ENCODE measurements at regions not wholly inside any gene's neighbourhood (a gene's known extent, or its start where the extent isn't known, plus 50 kb on each side); places are given as distances from the start of the nearest gene placed in this dataset.
"Not testable (repeated sequence)": the region's sequence is repeated elsewhere in the genome, so short reads cannot be mapped to it uniquely, and the experiment has no call there.

DNA sequence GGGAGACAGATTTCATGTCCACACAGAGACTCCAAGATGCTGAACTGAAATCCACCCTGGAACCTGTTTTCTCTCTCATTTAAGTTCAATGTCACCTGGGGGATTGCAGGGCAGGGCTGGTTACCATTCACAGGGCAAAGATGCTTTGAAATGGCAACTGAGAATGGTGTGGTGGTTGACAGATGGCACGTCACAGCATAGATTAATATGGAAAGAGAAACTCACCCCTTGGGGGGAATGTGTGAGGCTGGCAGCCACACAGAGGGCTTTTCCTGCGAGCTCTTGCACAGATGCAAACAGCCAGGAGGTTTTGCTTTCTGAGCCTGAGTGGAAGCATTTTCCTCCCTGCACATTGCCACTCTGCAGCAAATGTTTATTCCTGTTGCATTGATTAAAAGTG is 167.3 kb upstream of the OSBPL11 start:
- H3K9me3 Mint-ChIP-seq; H3K36me3 Mint-ChIP-seq (ENCODE audit: low read depth); CTCF ChIA-PET; H3K27me3 ChIP-seq (ENCODE audit: control insufficient read depth in 1 of 2, insufficient read depth in 2 of 2, low read length in 2 of 2); H3K36me3 ChIP-seq (ENCODE audit: insufficient read depth, low read length); H3K4me3 Mint-ChIP-seq; H3K4me3 ChIP-seq (ENCODE audit: low read length); H3K9me3 ChIP-seq (ENCODE audit: control insufficient read depth in 1 of 2, insufficient read depth in 1 of 2, low read length in 2 of 2); H3K27ac ChIP-seq (ENCODE audit: low read depth in 1 of 2, low read length in 2 of 2); H3K27ac Mint-ChIP-seq; POLR2A ChIA-PET; ATAC-seq (ENCODE audit: poor library complexity); H3K4me1 ChIP-seq (ENCODE audit: insufficient read depth, low read length); H3K4me1 Mint-ChIP-seq (ENCODE audit: low read depth): not testable (repeated sequence)
- intact Hi-C loops (cut with DNase I, micrococcal nuclease) = loop anchor here in 1 of 2 experiments (5.0 kb wide), 1 partner anchor 155 kb away; no protein-coding TSS in a partner anchor
- H3K27me3 Mint-ChIP-seq = peaks cover 31% of the 10 kb centered on the region
- peak in 1 of 14 experiments; percentile 17 for DNase-seq

- H3K27ac Mint-ChIP-seq; H3K27me3 ChIP-seq (ENCODE audit: control insufficient read depth in 1 of 2, insufficient read depth in 2 of 2, low read length in 2 of 2); H3K27ac ChIP-seq (ENCODE audit: low read depth in 1 of 2, low read length in 2 of 2); intact Hi-C loops (cut with DNase I, micrococcal nuclease); H3K4me1 ChIP-seq (ENCODE audit: insufficient read depth, low read length); ATAC-seq (ENCODE audit: poor library complexity); H3K36me3 Mint-ChIP-seq (ENCODE audit: low read depth); H3K36me3 ChIP-seq (ENCODE audit: insufficient read depth, low read length); H3K9me3 Mint-ChIP-seq; H3K4me1 Mint-ChIP-seq (ENCODE audit: low read depth); POLR2A ChIA-PET; H3K9me3 ChIP-seq (ENCODE audit: control insufficient read depth in 1 of 2, insufficient read depth in 1 of 2, low read length in 2 of 2): not testable (repeated sequence)
- peak; percentile 20 to 80 (median 60) for DNase-seq
- Mint-ChIP-seq H3K4me3 (peak overlapping the region; percentile 58), H3K27me3 (peaks cover 31% of the 10 kb centered on the region)
- peak; percentile 65 for TF ChIP-seq CTCF (IDR thresholded peaks at IDR 0.05)
- CTCF ChIA-PET = interaction anchor here (0.7 to 1.0 kb wide), 2 partner anchors 151 to 163 kb away, joined by 3 to 4 read pairs; no protein-coding TSS in a partner anchor
- peak overlapping the region; percentile 57 for H3K4me3 ChIP-seq (ENCODE audit: low read length)
Observed at GRCh38 chr3:125766285-125766826, 171.1 kb upstream of the OSBPL11 start.

- Mint-ChIP-seq H3K4me3 (peak overlapping the region; percentile 78), H3K27me3 (peaks cover 27% of the 10 kb centered on the region)
- H3K27ac Mint-ChIP-seq; H3K4me1 Mint-ChIP-seq (ENCODE audit: low read depth); H3K36me3 Mint-ChIP-seq (ENCODE audit: low read depth); H3K36me3 ChIP-seq (ENCODE audit: insufficient read depth, low read length); POLR2A ChIA-PET; ATAC-seq (ENCODE audit: poor library complexity); intact Hi-C loops (cut with DNase I, micrococcal nuclease); H3K27ac ChIP-seq (ENCODE audit: low read depth in 1 of 2, low read length in 2 of 2); H3K9me3 Mint-ChIP-seq; H3K4me1 ChIP-seq (ENCODE audit: insufficient read depth, low read length); H3K27me3 ChIP-seq (ENCODE audit: control insufficient read depth in 1 of 2, insufficient read depth in 2 of 2, low read length in 2 of 2); H3K9me3 ChIP-seq (ENCODE audit: control insufficient read depth in 1 of 2, insufficient read depth in 1 of 2, low read length in 2 of 2): not testable (repeated sequence)
- DNase-seq = peak in 10 of 14 experiments; percentile 1 to 49 (median 10)
- H3K4me3 ChIP-seq (ENCODE audit: low read length) = peak overlapping the region; percentile 57
- CTCF ChIA-PET = interaction anchor here (0.7 to 1.0 kb wide), 2 partner anchors 150 to 162 kb away, joined by 3 to 4 read pairs; no protein-coding TSS in a partner anchor
Observed at GRCh38 chr3:125766931-125767330, 171.6 kb upstream of the OSBPL11 start.

DNA sequence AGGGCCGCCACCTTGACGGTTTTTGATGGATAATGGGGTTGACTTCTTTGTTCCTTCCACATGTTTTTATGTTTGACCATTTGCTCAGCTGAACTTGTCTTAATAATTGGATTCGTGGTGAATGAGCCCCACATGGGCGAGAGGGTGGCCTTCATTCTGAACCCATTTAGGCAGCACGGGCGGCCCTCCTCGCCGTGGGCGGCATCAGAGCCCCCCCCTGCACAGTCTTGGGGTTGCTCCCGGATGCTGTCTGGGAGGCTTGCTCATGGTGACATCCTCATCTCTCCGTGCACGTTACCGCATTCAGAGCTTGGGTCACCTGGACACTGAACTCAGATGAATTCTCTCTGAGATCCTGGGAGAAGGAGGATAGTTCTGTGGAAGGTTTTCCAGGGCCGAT is 172.3 kb upstream of the OSBPL11 start:
- Mint-ChIP-seq H3K4me3 (peak overlapping the region; percentile 78), H3K27me3 (peaks cover 20% of the 10 kb centered on the region), H3K4me1 (ENCODE audit: low read depth) (no peaks in the 10 kb centered on the region), H3K36me3 (ENCODE audit: low read depth) (no peaks in the 10 kb centered on the region), H3K9me3 (no peaks in the 10 kb centered on the region), H3K27ac (no peak overlapping the region)
- no peak overlapping the region for H3K27ac ChIP-seq (ENCODE audit: low read depth in 1 of 2, low read length in 2 of 2)
- intact Hi-C loops (cut with DNase I, micrococcal nuclease) = no loop called here
- H3K27me3 ChIP-seq (ENCODE audit: control insufficient read depth in 1 of 2, insufficient read depth in 2 of 2, low read length in 2 of 2) = no peaks in the 10 kb centered on the region
- no peaks in the 10 kb centered on the region for H3K9me3 ChIP-seq (ENCODE audit: control insufficient read depth in 1 of 2, insufficient read depth in 1 of 2, low read length in 2 of 2)
- POLR2A ChIA-PET = no interaction called here
- TF ChIP-seq CTCF (IDR thresholded peaks at IDR 0.05) = no peak
- DNase-seq (no peak), ATAC-seq (ENCODE audit: poor library complexity) (no peak)
- CTCF ChIA-PET = no interaction called here
- no peaks in the 10 kb centered on the region for H3K36me3 ChIP-seq (ENCODE audit: insufficient read depth, low read length)
- H3K4me1 ChIP-seq (ENCODE audit: insufficient read depth, low read length) = peaks cover 5% of the 10 kb centered on the region
- H3K4me3 ChIP-seq (ENCODE audit: low read length) = no peak overlapping the region

GRCh38 chr3:125768821-125769220 is 173.5 kb upstream of the OSBPL11 start:
- H3K36me3 Mint-ChIP-seq (ENCODE audit: low read depth); H3K4me1 Mint-ChIP-seq (ENCODE audit: low read depth); H3K4me3 ChIP-seq (ENCODE audit: low read length); H3K27ac Mint-ChIP-seq; H3K27ac ChIP-seq (ENCODE audit: low read depth in 1 of 2, low read length in 2 of 2); H3K4me1 ChIP-seq (ENCODE audit: insufficient read depth, low read length); H3K4me3 Mint-ChIP-seq; DNase-seq; CTCF ChIA-PET; H3K9me3 Mint-ChIP-seq; POLR2A ChIA-PET; intact Hi-C loops (cut with DNase I, micrococcal nuclease); H3K27me3 ChIP-seq (ENCODE audit: control insufficient read depth in 1 of 2, insufficient read depth in 2 of 2, low read length in 2 of 2); ATAC-seq (ENCODE audit: poor library complexity); H3K36me3 ChIP-seq (ENCODE audit: insufficient read depth, low read length); H3K9me3 ChIP-seq (ENCODE audit: control insufficient read depth in 1 of 2, insufficient read depth in 1 of 2, low read length in 2 of 2): not testable (repeated sequence)
- H3K27me3 Mint-ChIP-seq = peaks cover 20% of the 10 kb centered on the region

DNA sequence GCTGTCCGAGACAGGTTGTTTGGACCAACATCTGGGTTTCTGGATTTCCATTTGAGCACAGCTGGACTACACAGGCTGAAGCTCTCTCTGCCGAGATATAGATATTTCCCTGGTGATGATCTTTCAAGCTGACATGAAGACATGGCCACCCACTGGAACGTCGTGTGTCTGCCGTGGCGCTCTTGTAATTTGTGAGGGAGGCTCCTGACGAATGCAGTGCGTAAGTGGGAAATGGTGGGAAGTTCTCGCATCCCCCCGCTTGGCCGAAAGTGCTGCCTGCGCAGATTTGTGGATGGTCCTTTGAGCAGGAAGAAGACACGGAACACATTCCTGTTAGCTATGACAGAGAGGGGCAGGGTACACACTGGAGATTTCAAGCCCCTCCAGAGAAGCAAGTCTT is 176.2 kb upstream of the OSBPL11 start:
- H3K4me3 Mint-ChIP-seq; POLR2A ChIA-PET; H3K4me1 Mint-ChIP-seq (ENCODE audit: low read depth); H3K36me3 ChIP-seq (ENCODE audit: insufficient read depth, low read length); H3K27ac ChIP-seq (ENCODE audit: low read depth in 1 of 2, low read length in 2 of 2); H3K4me1 ChIP-seq (ENCODE audit: insufficient read depth, low read length); intact Hi-C loops (cut with DNase I, micrococcal nuclease); H3K27ac Mint-ChIP-seq; H3K9me3 ChIP-seq (ENCODE audit: control insufficient read depth in 1 of 2, insufficient read depth in 1 of 2, low read length in 2 of 2); H3K27me3 Mint-ChIP-seq; H3K36me3 Mint-ChIP-seq (ENCODE audit: low read depth); DNase-seq; H3K9me3 Mint-ChIP-seq; H3K4me3 ChIP-seq (ENCODE audit: low read length); ATAC-seq (ENCODE audit: poor library complexity); CTCF ChIA-PET; H3K27me3 ChIP-seq (ENCODE audit: control insufficient read depth in 1 of 2, insufficient read depth in 2 of 2, low read length in 2 of 2): not testable (repeated sequence)

Measured in CD4-positive, alpha-beta T cell (primary cell).